GM18502 (cell line): ENCODE measurements at regions not wholly inside any gene's neighbourhood (a gene's known extent, or its start where the extent isn't known, plus 50 kb on each side); places are given as distances from the start of the nearest gene placed in this dataset.
"Not testable (repeated sequence)": the region's sequence is repeated elsewhere in the genome, so short reads cannot be mapped to it uniquely, and the experiment has no call there.

Experiments
- ATAC-seq: cut with Tn5 transposase; IDR thresholded peaks from one replicate; pipeline ENCODE4 v1.9.1; 2021; ENCODE audit warnings: mild to moderate bottlenecking; ENCODE audit not compliant: unreplicated experiment, poor library complexity

- no peak for ATAC-seq
Measured at GRCh38 chr18:28468901-28469300, 292.0 kb upstream of the CDH2 start.

- no peak for ATAC-seq
Measured at GRCh38 chr18:28466204-28466603, 289.3 kb upstream of the CDH2 start.

GRCh38 chr18:28459587-28459986 is 282.7 kb upstream of the CDH2 start:
- ATAC-seq: no peak

GRCh38 chr18:28458751-28459150 is 281.8 kb upstream of the CDH2 start:
- ATAC-seq: no peak

GRCh38 chr18:28457784-28458183 is 280.9 kb upstream of the CDH2 start:
- ATAC-seq: no peak

- no peak for ATAC-seq
Measured at GRCh38 chr18:28455971-28456370, 279.0 kb upstream of the CDH2 start.

- ATAC-seq: no peak
Measured at GRCh38 chr18:28439870-28440269, 262.9 kb upstream of the CDH2 start.

- no peak for ATAC-seq
Measured at GRCh38 chr18:28438381-28438780, 261.5 kb upstream of the CDH2 start.

- ATAC-seq: no peak
Measured at GRCh38 chr18:28432339-28432738, 255.4 kb upstream of the CDH2 start.

- ATAC-seq: no peak
Measured at GRCh38 chr18:28425886-28426285, 249.0 kb upstream of the CDH2 start.

GRCh38 chr18:28422577-28422976 is 245.6 kb upstream of the CDH2 start:
- no peak for ATAC-seq

GRCh38 chr18:28421950-28422349 is 245.0 kb upstream of the CDH2 start:
- not testable (repeated sequence) for ATAC-seq

- no peak for ATAC-seq
Measured at GRCh38 chr18:28412521-28412920, 235.6 kb upstream of the CDH2 start.

- no peak for ATAC-seq
Measured at GRCh38 chr18:28411806-28412205, 234.9 kb upstream of the CDH2 start.

- ATAC-seq: no peak
Measured at GRCh38 chr18:28409811-28410210, 232.9 kb upstream of the CDH2 start.

- no peak for ATAC-seq
Measured at GRCh38 chr18:28408528-28408927, 231.6 kb upstream of the CDH2 start.

GRCh38 chr18:28407681-28408080 is 230.8 kb upstream of the CDH2 start:
- ATAC-seq: no peak

GRCh38 chr18:28406533-28406932 is 229.6 kb upstream of the CDH2 start:
- ATAC-seq: no peak

- no peak for ATAC-seq
Measured at GRCh38 chr18:28404694-28405093, 227.8 kb upstream of the CDH2 start.

- no peak for ATAC-seq
Measured at GRCh38 chr18:28399781-28400362, 222.9 kb upstream of the CDH2 start.

GRCh38 chr18:28398471-28398870 is 221.5 kb upstream of the CDH2 start:
- ATAC-seq: no peak

GRCh38 chr18:28390022-28390421 is 213.1 kb upstream of the CDH2 start:
- ATAC-seq: no peak
